Activated CD8-positive, alpha-beta memory T cell treated with anti-CD3 and anti-CD28 coated beads, Interleukin-2, amount 50 U/mL, for 48 hours (primary cell): ENCODE measurements at regions not wholly inside any gene's neighbourhood (a gene's known extent, or its start where the extent isn't known, plus 50 kb on each side); places are given as distances from the start of the nearest gene placed in this dataset.
"Not testable (repeated sequence)": the region's sequence is repeated elsewhere in the genome, so short reads cannot be mapped to it uniquely, and the experiment has no call there.

Experiments
- DNase-seq: peaks from one replicate; pipeline ENCODE4 v3.0.0-alpha.2; 2020

GRCh38 chr18:73671480-73671879 lies 476.2 kb downstream of the FBXO15 start:
- DNase-seq = not testable (repeated sequence)

GRCh38 chr18:73670524-73670923 lies 477.1 kb downstream of the FBXO15 start:
- no peak for DNase-seq

- no peak for DNase-seq
Observed at GRCh38 chr18:73670039-73670438, 477.6 kb downstream of the FBXO15 start.

- DNase-seq = no peak
Observed at GRCh38 chr18:73669297-73669696, 478.3 kb downstream of the FBXO15 start.

- DNase-seq = no peak
Observed at GRCh38 chr18:73668051-73668450, 479.6 kb downstream of the FBXO15 start.

- no peak for DNase-seq
Observed at GRCh38 chr18:73666772-73667171, 480.9 kb downstream of the FBXO15 start.

GRCh38 chr18:73664896-73665295 lies 482.7 kb downstream of the FBXO15 start:
- no peak for DNase-seq

GRCh38 chr18:73663581-73663980 lies 484.1 kb downstream of the FBXO15 start:
- DNase-seq = no peak

- DNase-seq = no peak
Observed at GRCh38 chr18:73662421-73662820, 485.2 kb downstream of the FBXO15 start.

GRCh38 chr18:73660931-73661856 lies 486.4 kb downstream of the FBXO15 start:
- no peak for DNase-seq

GRCh38 chr18:73656691-73657090 lies 490.9 kb downstream of the FBXO15 start:
- no peak for DNase-seq

GRCh38 chr18:73653827-73654226 lies 493.8 kb downstream of the FBXO15 start:
- DNase-seq = no peak

- no peak for DNase-seq
Observed at GRCh38 chr18:73653251-73653650, 494.4 kb downstream of the FBXO15 start.

GRCh38 chr18:73647391-73647790 lies 500.2 kb downstream of the FBXO15 start:
- DNase-seq = no peak

- no peak for DNase-seq
Observed at GRCh38 chr18:73646772-73647171, 500.9 kb downstream of the FBXO15 start.

- DNase-seq = no peak
Observed at GRCh38 chr18:73646196-73646595, 501.4 kb downstream of the FBXO15 start.

GRCh38 chr18:73645160-73645715 lies 502.4 kb downstream of the FBXO15 start:
- no peak for DNase-seq

- DNase-seq = no peak
Observed at GRCh38 chr18:73639788-73640187, 507.8 kb downstream of the FBXO15 start.

- DNase-seq = no peak
Observed at GRCh38 chr18:73638709-73639108, 508.9 kb downstream of the FBXO15 start.

- no peak for DNase-seq
Observed at GRCh38 chr18:73636355-73636754, 511.3 kb downstream of the FBXO15 start.

- no peak for DNase-seq
Observed at GRCh38 chr18:73626859-73627258, 520.8 kb downstream of the FBXO15 start.

GRCh38 chr18:73626221-73626620 lies 521.4 kb downstream of the FBXO15 start:
- DNase-seq = no peak

GRCh38 chr18:73621091-73621490 lies 526.5 kb downstream of the FBXO15 start:
- no peak for DNase-seq

GRCh38 chr18:73617981-73618380 lies 529.7 kb downstream of the FBXO15 start:
- no peak for DNase-seq

GRCh38 chr18:73615506-73615905 lies 532.1 kb downstream of the FBXO15 start:
- no peak for DNase-seq
